Activated CD4-positive, alpha-beta memory T cell treated with anti-CD3 and anti-CD28 coated beads for 36 hours (primary cell): ENCODE measurements at regions not wholly inside any gene's neighbourhood (a gene's known extent, or its start where the extent isn't known, plus 50 kb on each side); places are given as distances from the start of the nearest gene placed in this dataset.

Source experiments
- CTCF ChIA-PET: fragments of 350-600 bp; sonication (Branson Sonifier 250); formaldehyde crosslinking; loops from one replicate; lab custom pipeline; 2021; ENCODE audit warnings: antibody characterized with exemption, inconsistent platforms; lab: Charles Lee
- POLR2A ChIA-PET: fragments of 350-600 bp; sonication (Branson Sonifier 250); formaldehyde crosslinking; loops from one replicate; lab custom pipeline; 2021; ENCODE audit warnings: antibody characterized with exemption; lab: Charles Lee
- DNase-seq: peaks from one replicate; pipeline ENCODE4 v3.0.0-alpha.2; 2020
- H3K27ac Mint-ChIP-seq: one replicate; pipeline ENCODE4 v1.8.0; 2021; ENCODE audit warnings: mixed read lengths
- H3K27me3 Mint-ChIP-seq: one replicate; pipeline ENCODE4 v1.8.0; 2021; ENCODE audit warnings: mixed read lengths
- H3K36me3 Mint-ChIP-seq: one replicate; pipeline ENCODE4 v1.8.0; 2021; ENCODE audit warnings: mixed read lengths
- H3K4me1 Mint-ChIP-seq: one replicate; pipeline ENCODE4 v1.8.0; 2021; ENCODE audit warnings: low read depth, mixed read lengths
- H3K4me3 Mint-ChIP-seq: one replicate; pipeline ENCODE4 v1.8.0; 2021; ENCODE audit warnings: mild to moderate bottlenecking, mixed read lengths
- H3K9me3 Mint-ChIP-seq: one replicate; pipeline ENCODE4 v1.8.0; 2021; ENCODE audit warnings: mixed read lengths
- intact Hi-C: fragments of 100-400 bp; cut with micrococcal nuclease; formaldehyde crosslinking; loops from one replicate; pipeline ENCODE4 v1.15.1; 2023

GRCh38 chr3:193851428-193851847, 258.4 kb downstream of the OPA1 start:
- POLR2A ChIA-PET: no interaction called here
- no peaks in the 10 kb centered on the region for H3K4me1 Mint-ChIP-seq
- no peak overlapping the region for H3K27ac Mint-ChIP-seq
- CTCF ChIA-PET: no interaction called here
- peaks cover 3% of the 10 kb centered on the region for H3K27me3 Mint-ChIP-seq
- no peaks in the 10 kb centered on the region for H3K9me3 Mint-ChIP-seq
- intact Hi-C loops: no loop called here
- no peak for DNase-seq
- no peak overlapping the region for H3K4me3 Mint-ChIP-seq
- no peaks in the 10 kb centered on the region for H3K36me3 Mint-ChIP-seq

GRCh38 chr3:193851941-193852674, 259.1 kb downstream of the OPA1 start:
- POLR2A ChIA-PET: no interaction called here
- intact Hi-C loops: no loop called here
- no peaks in the 10 kb centered on the region for H3K36me3 Mint-ChIP-seq

DNA sequence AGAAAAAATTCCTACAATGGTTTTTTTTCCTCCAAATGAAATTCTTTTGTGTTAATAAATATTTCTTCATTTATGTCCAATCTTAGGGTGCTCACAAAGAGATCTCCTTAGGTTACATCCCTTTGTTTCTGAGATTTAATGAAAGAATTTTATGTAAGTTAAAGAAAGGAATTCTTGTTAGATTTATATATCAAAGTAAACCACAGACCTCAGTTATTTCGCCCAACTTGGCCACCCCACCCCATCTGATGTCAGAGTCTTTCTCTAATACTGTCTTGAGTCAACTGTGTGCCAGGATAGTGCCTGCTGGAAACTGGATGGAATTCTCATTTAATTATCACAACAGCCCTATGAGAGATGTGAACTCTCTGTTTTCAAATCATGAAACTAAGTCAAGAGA, 259.9 kb downstream of the OPA1 start:
- CTCF ChIA-PET: no interaction called here
- no peaks in the 10 kb centered on the region for H3K36me3 Mint-ChIP-seq
- H3K9me3 Mint-ChIP-seq: no peaks in the 10 kb centered on the region
- H3K27ac Mint-ChIP-seq: no peak overlapping the region
- H3K4me3 Mint-ChIP-seq: no peak overlapping the region
- intact Hi-C loops: no loop called here
- DNase-seq: no peak
- no peaks in the 10 kb centered on the region for H3K27me3 Mint-ChIP-seq
- H3K4me1 Mint-ChIP-seq: no peaks in the 10 kb centered on the region
- POLR2A ChIA-PET: no interaction called here

More at GRCh38 chr3:193851941-193852674, 259.1 kb downstream of the OPA1 start:
- CTCF ChIA-PET: no interaction called here
- Mint-ChIP-seq H3K27ac (no peak overlapping the region), H3K27me3 (no peaks in the 10 kb centered on the region), H3K4me1 (no peaks in the 10 kb centered on the region), H3K4me3 (no peak overlapping the region), H3K9me3 (no peaks in the 10 kb centered on the region)
- no peak for DNase-seq

DNA sequence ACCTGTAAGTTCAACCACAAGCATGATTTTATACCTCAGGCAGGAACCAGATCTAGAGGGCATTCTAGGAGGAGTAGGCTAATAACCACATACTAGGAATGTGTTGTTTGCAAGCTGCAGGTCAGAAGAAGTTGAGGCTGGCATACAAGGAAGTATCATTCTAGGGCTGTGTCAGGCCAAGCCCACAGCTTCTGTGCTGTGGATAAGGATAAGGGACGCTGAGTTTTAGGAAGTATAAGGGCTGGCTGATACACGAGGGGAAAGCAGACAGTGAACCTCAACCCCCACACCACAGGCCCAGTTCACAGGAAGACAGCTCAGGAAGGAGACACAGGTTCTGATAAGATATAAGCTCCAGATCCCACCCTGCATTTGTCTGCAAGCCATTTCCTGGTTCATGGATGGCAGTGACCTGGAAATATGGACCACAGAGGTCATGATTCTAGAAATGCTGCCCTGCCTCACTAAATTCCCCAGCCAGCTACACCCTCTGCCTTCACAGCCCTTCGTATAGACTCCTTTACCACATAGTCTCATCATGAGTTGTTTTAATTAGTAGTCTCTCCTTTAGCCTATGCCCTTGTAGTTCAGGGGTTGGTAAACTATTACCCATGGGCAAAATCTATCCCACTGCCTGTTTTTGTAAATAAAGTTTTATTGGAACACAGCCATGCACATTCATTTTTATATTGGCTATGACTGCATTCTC, 260.7 kb downstream of the OPA1 start:
- Mint-ChIP-seq H3K4me1 (no peaks in the 10 kb centered on the region), H3K4me3 (no peak overlapping the region), H3K27me3 (no peaks in the 10 kb centered on the region), H3K9me3 (no peaks in the 10 kb centered on the region), H3K36me3 (no peaks in the 10 kb centered on the region), H3K27ac (no peak overlapping the region)
- ChIA-PET CTCF (no interaction called here), POLR2A (no interaction called here)
- no peak for DNase-seq
- intact Hi-C loops: no loop called here

GRCh38 chr3:193857996-193858395, 265.0 kb downstream of the OPA1 start:
- CTCF ChIA-PET: no interaction called here
- Mint-ChIP-seq H3K9me3 (no peaks in the 10 kb centered on the region), H3K4me1 (no peaks in the 10 kb centered on the region), H3K36me3 (no peaks in the 10 kb centered on the region), H3K27ac (no peak overlapping the region), H3K4me3 (no peak overlapping the region), H3K27me3 (no peaks in the 10 kb centered on the region)
- POLR2A ChIA-PET: no interaction called here
- intact Hi-C loops: no loop called here
- DNase-seq: no peak

GRCh38 chr3:193859195-193859594, 266.2 kb downstream of the OPA1 start:
- DNase-seq: no peak
- H3K27ac Mint-ChIP-seq: no peak overlapping the region
- ChIA-PET POLR2A (no interaction called here), CTCF (no interaction called here)
- no peak overlapping the region for H3K4me3 Mint-ChIP-seq
- no peaks in the 10 kb centered on the region for H3K36me3 Mint-ChIP-seq
- intact Hi-C loops: no loop called here
- H3K9me3 Mint-ChIP-seq: no peaks in the 10 kb centered on the region
- no peaks in the 10 kb centered on the region for H3K4me1 Mint-ChIP-seq
- no peaks in the 10 kb centered on the region for H3K27me3 Mint-ChIP-seq

DNA sequence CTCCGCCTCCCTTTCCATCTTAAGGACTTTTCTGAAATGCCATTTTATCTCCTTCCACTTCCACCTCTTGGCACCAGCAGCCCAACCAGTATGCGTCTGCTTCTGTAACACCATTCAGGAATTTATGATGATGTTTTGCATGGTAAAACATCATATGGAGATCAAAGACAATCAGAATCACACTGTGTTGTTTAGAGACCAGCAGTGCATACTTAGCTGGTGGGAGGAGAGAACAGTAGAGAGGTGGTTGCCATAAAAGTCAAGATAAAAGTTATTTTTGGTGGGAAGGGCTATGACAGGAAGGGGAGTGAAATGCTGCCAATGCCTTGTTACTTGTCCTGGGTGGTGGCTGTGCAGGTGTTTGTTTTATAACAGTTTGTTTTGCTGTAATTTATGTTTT, 268.0 kb downstream of the OPA1 start:
- DNase-seq: no peak
- H3K9me3 Mint-ChIP-seq: no peaks in the 10 kb centered on the region
- no peaks in the 10 kb centered on the region for H3K27me3 Mint-ChIP-seq
- ChIA-PET CTCF (no interaction called here), POLR2A (no interaction called here)
- H3K4me3 Mint-ChIP-seq: no peak overlapping the region
- H3K36me3 Mint-ChIP-seq: no peaks in the 10 kb centered on the region
- intact Hi-C loops: no loop called here
- no peak overlapping the region for H3K27ac Mint-ChIP-seq
- H3K4me1 Mint-ChIP-seq: no peaks in the 10 kb centered on the region

DNA sequence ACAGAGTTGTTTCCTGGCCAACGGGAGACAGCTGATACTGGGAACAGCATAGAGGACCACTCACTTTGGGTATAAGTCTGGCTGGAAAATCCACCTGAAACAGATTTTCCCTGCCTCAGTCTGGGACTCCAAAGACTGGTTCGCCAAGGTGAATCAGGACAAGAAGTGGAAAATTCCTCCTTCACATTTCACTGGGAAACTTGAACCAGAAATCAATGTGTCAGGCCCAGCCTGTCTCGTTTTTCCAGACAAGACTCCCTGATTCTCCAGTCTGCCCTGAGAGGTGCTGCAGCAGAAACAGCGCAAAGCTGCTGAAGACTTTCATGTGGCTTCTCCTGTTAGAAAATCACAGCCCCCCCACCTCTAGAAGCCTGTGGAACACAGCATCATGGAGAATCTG, 269.8 kb downstream of the OPA1 start:
- H3K4me1 Mint-ChIP-seq: no peaks in the 10 kb centered on the region
- H3K9me3 Mint-ChIP-seq: no peaks in the 10 kb centered on the region
- no peak for DNase-seq
- ChIA-PET POLR2A (no interaction called here), CTCF (no interaction called here)
- H3K36me3 Mint-ChIP-seq: no peaks in the 10 kb centered on the region
- no peak overlapping the region for H3K27ac Mint-ChIP-seq
- peaks cover 3% of the 10 kb centered on the region for H3K27me3 Mint-ChIP-seq
- intact Hi-C loops: no loop called here
- H3K4me3 Mint-ChIP-seq: no peak overlapping the region

- no peaks in the 10 kb centered on the region for H3K36me3 Mint-ChIP-seq
- intact Hi-C loops: no loop called here
- no peak overlapping the region for H3K4me3 Mint-ChIP-seq
- no peaks in the 10 kb centered on the region for H3K9me3 Mint-ChIP-seq
- ChIA-PET CTCF (no interaction called here), POLR2A (interaction anchor here (0.6 kb wide), 1 partner anchor 345 kb away, joined by 4 read pairs; no protein-coding TSS in a partner anchor)
- DNase-seq: no peak
- peaks cover 9% of the 10 kb centered on the region for H3K27me3 Mint-ChIP-seq
- H3K4me1 Mint-ChIP-seq: no peaks in the 10 kb centered on the region
- no peak overlapping the region for H3K27ac Mint-ChIP-seq
Observed at GRCh38 chr3:193863657-193864357, 270.8 kb downstream of the OPA1 start.

GRCh38 chr3:193865339-193865738, 270.6 kb upstream of the HES1 start:
- intact Hi-C loops: no loop called here
- no peak overlapping the region for H3K4me3 Mint-ChIP-seq
- ChIA-PET POLR2A (no interaction called here), CTCF (no interaction called here)
- peaks cover 2% of the 10 kb centered on the region for H3K4me1 Mint-ChIP-seq
- peaks cover 14% of the 10 kb centered on the region for H3K27me3 Mint-ChIP-seq
- no peak for DNase-seq
- no peaks in the 10 kb centered on the region for H3K9me3 Mint-ChIP-seq
- no peaks in the 10 kb centered on the region for H3K36me3 Mint-ChIP-seq
- H3K27ac Mint-ChIP-seq: no peak overlapping the region

- Mint-ChIP-seq H3K36me3 (no peaks in the 10 kb centered on the region), H3K4me3 (no peak overlapping the region), H3K27ac (no peak overlapping the region), H3K4me1 (peaks cover 2% of the 10 kb centered on the region), H3K9me3 (no peaks in the 10 kb centered on the region), H3K27me3 (peaks cover 19% of the 10 kb centered on the region)
- intact Hi-C loops: no loop called here
- POLR2A ChIA-PET: no interaction called here
- DNase-seq: no peak
- CTCF ChIA-PET: no interaction called here
Observed at GRCh38 chr3:193865896-193866480, 270.0 kb upstream of the HES1 start.

GRCh38 chr3:193868590-193868989, 267.4 kb upstream of the HES1 start:
- intact Hi-C loops: no loop called here

More at GRCh38 chr3:193868590-193868989, 267.4 kb upstream of the HES1 start:
- no peaks in the 10 kb centered on the region for H3K36me3 Mint-ChIP-seq
- no peaks in the 10 kb centered on the region for H3K9me3 Mint-ChIP-seq
- POLR2A ChIA-PET: no interaction called here
- no peak for DNase-seq
- peaks cover 21% of the 10 kb centered on the region for H3K27me3 Mint-ChIP-seq
- CTCF ChIA-PET: no interaction called here
- no peak overlapping the region for H3K27ac Mint-ChIP-seq
- no peak overlapping the region for H3K4me3 Mint-ChIP-seq
- H3K4me1 Mint-ChIP-seq: peaks cover 2% of the 10 kb centered on the region
